ENCODE measurements at regions not wholly inside any gene's neighbourhood (a gene's known extent, or its start where the extent isn't known, plus 50 kb on each side); places are given as distances from the start of the nearest gene placed in this dataset.

DNA sequence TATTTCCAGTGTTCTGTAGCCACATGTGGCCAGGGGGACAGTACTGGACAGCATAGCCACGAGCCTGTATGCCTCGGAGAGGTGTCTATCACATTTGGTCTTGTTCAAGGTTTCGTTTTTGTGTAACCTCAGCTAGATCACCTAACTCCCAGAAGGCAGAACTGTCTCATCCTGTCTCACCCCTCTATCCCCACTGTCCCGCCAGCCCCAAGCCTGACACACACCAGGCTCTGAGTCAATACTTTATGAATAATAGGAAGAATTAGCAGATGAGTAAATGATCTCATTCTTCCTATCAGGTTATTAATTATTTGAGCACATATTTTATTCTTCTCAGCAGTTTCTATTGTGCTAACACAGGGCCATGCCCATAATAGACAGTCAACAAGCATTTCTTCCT, 132.2 kb downstream of the NUFIP1 start (continued):
- TF ChIP-seq PTTG1 (tag; IDR thresholded peaks at IDR 0.05; ENCODE audit: low read depth): no peak
- TF ChIP-seq RBBP5 (IDR thresholded peaks at IDR 0.05; ENCODE audit: borderline replicate concordance, insufficient read depth, low read length, poor library complexity, severe bottlenecking): no peak
- TF ChIP-seq ZBTB7A (IDR thresholded peaks at IDR 0.05; ENCODE audit: borderline replicate concordance, control insufficient read depth, low read depth, low read length): no peak
- TF ChIP-seq, protein P1, sequence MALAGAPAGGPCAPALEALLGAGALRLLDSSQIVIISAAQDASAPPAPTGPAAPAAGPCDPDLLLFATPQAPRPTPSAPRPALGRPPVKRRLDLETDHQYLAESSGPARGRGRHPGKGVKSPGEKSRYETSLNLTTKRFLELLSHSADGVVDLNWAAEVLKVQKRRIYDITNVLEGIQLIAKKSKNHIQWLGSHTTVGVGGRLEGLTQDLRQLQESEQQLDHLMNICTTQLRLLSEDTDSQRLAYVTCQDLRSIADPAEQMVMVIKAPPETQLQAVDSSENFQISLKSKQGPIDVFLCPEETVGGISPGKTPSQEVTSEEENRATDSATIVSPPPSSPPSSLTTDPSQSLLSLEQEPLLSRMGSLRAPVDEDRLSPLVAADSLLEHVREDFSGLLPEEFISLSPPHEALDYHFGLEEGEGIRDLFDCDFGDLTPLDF (CRISPR knock-in tag; IDR thresholded peaks at IDR 0.05): no peak
- no peak for TF ChIP-seq IRF1 (CRISPR knock-in tag; IDR thresholded peaks at IDR 0.05; ENCODE audit: borderline replicate concordance)
- TF ChIP-seq NONO (IDR thresholded peaks at IDR 0.05; ENCODE audit: low read depth in 2 of 2, low read length in 1 of 2): no peak
- TF ChIP-seq, protein P2, sequence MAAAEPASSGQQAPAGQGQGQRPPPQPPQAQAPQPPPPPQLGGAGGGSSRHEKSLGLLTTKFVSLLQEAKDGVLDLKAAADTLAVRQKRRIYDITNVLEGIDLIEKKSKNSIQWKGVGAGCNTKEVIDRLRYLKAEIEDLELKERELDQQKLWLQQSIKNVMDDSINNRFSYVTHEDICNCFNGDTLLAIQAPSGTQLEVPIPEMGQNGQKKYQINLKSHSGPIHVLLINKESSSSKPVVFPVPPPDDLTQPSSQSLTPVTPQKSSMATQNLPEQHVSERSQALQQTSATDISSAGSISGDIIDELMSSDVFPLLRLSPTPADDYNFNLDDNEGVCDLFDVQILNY (CRISPR knock-in tag; IDR thresholded peaks at IDR 0.05): no peak
- no peak for TF ChIP-seq JUNB (CRISPR knock-in tag; conservative IDR thresholded peaks at IDR 0.05)
- no peak for TF ChIP-seq POLR2H (tag; IDR thresholded peaks at IDR 0.05; ENCODE audit: low read depth)
